ENCODE measurements at regions not wholly inside any gene's neighbourhood (a gene's known extent, or its start where the extent isn't known, plus 50 kb on each side); places are given as distances from the start of the nearest gene placed in this dataset.

DNA sequence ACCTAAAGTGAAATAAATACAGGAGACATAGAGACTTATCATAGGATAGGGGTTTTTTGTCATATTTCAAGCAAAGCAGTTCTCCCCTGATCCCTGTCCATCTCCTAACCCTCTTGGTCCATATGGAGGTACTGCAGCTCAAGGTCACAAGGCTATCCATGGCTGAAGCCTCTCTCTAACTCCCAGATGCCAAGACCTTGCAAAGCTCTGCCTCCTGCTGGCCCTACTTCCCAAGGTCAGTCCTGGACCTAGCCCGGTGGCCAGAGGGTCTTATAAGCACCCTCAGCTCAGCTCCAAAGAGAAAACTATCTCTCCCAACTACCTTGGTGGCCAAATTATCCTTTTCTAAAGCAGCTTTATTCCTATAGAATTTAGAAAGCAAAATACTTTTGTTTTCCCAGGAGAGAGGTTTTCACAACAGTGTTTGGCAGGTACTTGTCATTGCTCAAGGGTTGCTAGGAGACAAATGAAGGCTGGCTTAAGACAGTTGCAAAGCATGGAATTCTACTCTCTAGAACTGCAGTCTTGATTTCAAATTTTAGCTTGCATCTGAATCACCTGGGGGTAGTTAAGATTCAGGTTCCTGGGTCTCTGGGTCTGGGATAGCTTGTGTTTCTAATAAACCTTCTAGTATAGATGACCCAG is 121.5 kb downstream of the XCL2 start:
- Histone ChIP-seq H3K36me3 (ENCODE audit: insufficient read depth, low read length) (no peaks in the 10 kb centered on the region), H3K9me3 (ENCODE audit: low read length) (no peaks in the 10 kb centered on the region), H3K79me2 (ENCODE audit: insufficient read depth, low read depth, low read length) (no peaks in the 10 kb centered on the region), H3K27ac (ENCODE audit: low read depth, low read length, poor library complexity, severe bottlenecking) (no peak overlapping the region), H4K20me1 (ENCODE audit: insufficient read depth, low read length) (no peaks in the 10 kb centered on the region), H3K4me1 (ENCODE audit: insufficient read depth, low read length, poor library complexity, severe bottlenecking) (no peaks in the 10 kb centered on the region), H3K4me2 (ENCODE audit: low read length) (no peak overlapping the region), H2AFZ (ENCODE audit: low read length) (no peak overlapping the region), H3K9me2 (ENCODE audit: insufficient read depth, low read length) (no peaks in the 10 kb centered on the region), H3K4me3 (ENCODE audit: low read depth, low read length, poor library complexity, severe bottlenecking) (no peak overlapping the region)
- intact Hi-C loops (cut with micrococcal nuclease; ENCODE audit: unreplicated experiment), result no loop called here
- no TSS peak for BruUV-seq (replicated peaks)
- TF ChIP-seq EZH2phosphoT487 (IDR thresholded peaks at IDR 0.05; ENCODE audit: borderline replicate concordance, low read depth, low read length) (no peak), CTCF (conservative IDR thresholded peaks at IDR 0.05; ENCODE audit: low read length) (no peak)
- no peak for DNase-seq (ENCODE audit: low spot score)
- ChIA-PET POLR2A (interaction anchor here (0.7 to 1.6 kb wide), 2 partner anchors 13 to 19 kb away, joined by 4 read pairs; no protein-coding TSS in a partner anchor), CTCF (ENCODE audit: unreplicated experiment) (no interaction called here)

GRCh38 chr1:168421399-168422004 is 122.3 kb downstream of the XCL2 start:
- BruUV-seq (replicated peaks), result no TSS peak
- intact Hi-C loops (cut with micrococcal nuclease; ENCODE audit: unreplicated experiment), result no loop called here
- H3K9me3 ChIP-seq (ENCODE audit: low read length), result no peaks in the 10 kb centered on the region
- no peak overlapping the region for H2AFZ ChIP-seq (ENCODE audit: low read length)
- TF ChIP-seq EZH2phosphoT487 (IDR thresholded peaks at IDR 0.05; ENCODE audit: borderline replicate concordance, low read depth, low read length), result no peak
- TF ChIP-seq CTCF (conservative IDR thresholded peaks at IDR 0.05; ENCODE audit: low read length), result no peak
- no peaks in the 10 kb centered on the region for H4K20me1 ChIP-seq (ENCODE audit: insufficient read depth, low read length)
- no peaks in the 10 kb centered on the region for H3K36me3 ChIP-seq (ENCODE audit: insufficient read depth, low read length)
- H3K27ac ChIP-seq (ENCODE audit: low read depth, low read length, poor library complexity, severe bottlenecking), result no peak overlapping the region
- ChIA-PET CTCF (ENCODE audit: unreplicated experiment) (no interaction called here), POLR2A (no interaction called here)
- no peak for DNase-seq (ENCODE audit: low spot score)
- H3K4me3 ChIP-seq (ENCODE audit: low read depth, low read length, poor library complexity, severe bottlenecking), result no peak overlapping the region
- H3K4me1 ChIP-seq (ENCODE audit: insufficient read depth, low read length, poor library complexity, severe bottlenecking), result no peaks in the 10 kb centered on the region
- H3K79me2 ChIP-seq (ENCODE audit: insufficient read depth, low read depth, low read length), result no peaks in the 10 kb centered on the region
- H3K9me2 ChIP-seq (ENCODE audit: insufficient read depth, low read length), result no peaks in the 10 kb centered on the region
- H3K4me2 ChIP-seq (ENCODE audit: low read length), result no peak overlapping the region

DNA sequence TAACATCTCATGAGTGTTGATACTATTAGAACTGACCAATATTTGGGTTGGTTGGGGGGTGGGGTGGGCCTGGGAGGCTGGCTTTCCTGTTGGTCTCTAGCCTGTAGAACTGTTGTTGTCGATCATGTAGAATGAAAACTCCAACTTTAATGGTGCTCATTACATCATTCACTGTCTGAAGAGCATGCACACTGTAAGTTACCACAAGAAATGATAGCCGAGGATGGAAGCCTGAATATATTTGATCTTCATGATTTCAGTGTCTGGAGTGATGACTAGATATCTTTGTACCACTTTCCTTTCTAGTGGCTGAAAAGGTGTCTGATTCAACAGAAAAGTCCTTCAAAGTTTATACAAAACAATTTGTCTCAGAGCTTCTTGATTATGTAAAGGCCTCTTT is 123.6 kb downstream of the XCL2 start:
- BruUV-seq (replicated peaks), result no TSS peak
- intact Hi-C loops (cut with micrococcal nuclease; ENCODE audit: unreplicated experiment), result no loop called here
- TF ChIP-seq CTCF (conservative IDR thresholded peaks at IDR 0.05; ENCODE audit: low read length) (no peak), EZH2phosphoT487 (IDR thresholded peaks at IDR 0.05; ENCODE audit: borderline replicate concordance, low read depth, low read length) (no peak)
- no peak overlapping the region for H3K27ac ChIP-seq (ENCODE audit: low read depth, low read length, poor library complexity, severe bottlenecking)
- DNase-seq (ENCODE audit: low spot score), result no peak
- H2AFZ ChIP-seq (ENCODE audit: low read length), result no peak overlapping the region
- ChIA-PET POLR2A (no interaction called here), CTCF (ENCODE audit: unreplicated experiment) (no interaction called here)
- no peaks in the 10 kb centered on the region for H3K79me2 ChIP-seq (ENCODE audit: insufficient read depth, low read depth, low read length)
- no peaks in the 10 kb centered on the region for H3K9me3 ChIP-seq (ENCODE audit: low read length)
- no peaks in the 10 kb centered on the region for H3K9me2 ChIP-seq (ENCODE audit: insufficient read depth, low read length)
- H4K20me1 ChIP-seq (ENCODE audit: insufficient read depth, low read length), result no peaks in the 10 kb centered on the region
- H3K4me2 ChIP-seq (ENCODE audit: low read length), result no peak overlapping the region
- no peaks in the 10 kb centered on the region for H3K36me3 ChIP-seq (ENCODE audit: insufficient read depth, low read length)
- H3K4me3 ChIP-seq (ENCODE audit: low read depth, low read length, poor library complexity, severe bottlenecking), result no peak overlapping the region
- H3K4me1 ChIP-seq (ENCODE audit: insufficient read depth, low read length, poor library complexity, severe bottlenecking), result no peaks in the 10 kb centered on the region

All from OCI-LY7 (cell line).